ENCODE measurements at regions not wholly inside any gene's neighbourhood (a gene's known extent, or its start where the extent isn't known, plus 50 kb on each side); places are given as distances from the start of the nearest gene placed in this dataset.

- no peak for TF ChIP-seq CTCF (IDR thresholded peaks at IDR 0.05)
- TF ChIP-seq EP300 (IDR thresholded peaks at IDR 0.05): no peak
Observed at GRCh38 chr4:144504883-144505282, 141.1 kb upstream of the HHIP start.

Data from upper lobe of left lung (tissue), 4 donors.